Activated T-cell treated with anti-CD3 and anti-CD28 coated beads, Interleukin-2, amount 50 U/mL, for 72 hours (primary cell): ENCODE measurements at regions not wholly inside any gene's neighbourhood (a gene's known extent, or its start where the extent isn't known, plus 50 kb on each side); places are given as distances from the start of the nearest gene placed in this dataset.

Experiments used
- ATAC-seq, 2 donors: fragments of 150-1000 bp; cut with Tn5 transposase; replicated peaks in 1 of 2; 2 replicates each; pipeline ENCODE4 v1.10.0; 2021; ENCODE audit warnings: moderate library complexity in 2 of 2, mild to moderate bottlenecking in 1 of 2
- DNase-seq, 2 donors: peaks; one replicate each; pipeline ENCODE4 v3.0.0; 2021 to 2022; ENCODE audit warnings: mixed read lengths in 1 of 2
- H3K27ac Mint-ChIP-seq: one replicate; pipeline ENCODE4 v1.8.0; 2022; ENCODE audit warnings: mild to moderate bottlenecking, moderate library complexity, mixed read lengths
- H3K27me3 Mint-ChIP-seq: one replicate; pipeline ENCODE4 v1.8.0; 2022; ENCODE audit warnings: low read depth, mixed read lengths
- H3K36me3 Mint-ChIP-seq, 2 donors: one replicate each; pipeline ENCODE4 v1.8.0; 2022; ENCODE audit warnings: mixed read lengths in 2 of 2, mild to moderate bottlenecking in 1 of 2; ENCODE audit not compliant: insufficient read depth in 2 of 2
- H3K4me1 Mint-ChIP-seq: one replicate; pipeline ENCODE4 v1.8.0; 2022; ENCODE audit warnings: low read depth, mixed read lengths
- H3K4me3 Mint-ChIP-seq, 2 donors: one replicate each; pipeline ENCODE4 v1.8.0; 2022; ENCODE audit warnings: mild to moderate bottlenecking in 2 of 2, mixed read lengths in 2 of 2, moderate library complexity in 2 of 2
- H3K9me3 Mint-ChIP-seq, 2 donors: one replicate each; pipeline ENCODE4 v1.8.0; 2022; ENCODE audit warnings: mixed read lengths in 2 of 2

DNA sequence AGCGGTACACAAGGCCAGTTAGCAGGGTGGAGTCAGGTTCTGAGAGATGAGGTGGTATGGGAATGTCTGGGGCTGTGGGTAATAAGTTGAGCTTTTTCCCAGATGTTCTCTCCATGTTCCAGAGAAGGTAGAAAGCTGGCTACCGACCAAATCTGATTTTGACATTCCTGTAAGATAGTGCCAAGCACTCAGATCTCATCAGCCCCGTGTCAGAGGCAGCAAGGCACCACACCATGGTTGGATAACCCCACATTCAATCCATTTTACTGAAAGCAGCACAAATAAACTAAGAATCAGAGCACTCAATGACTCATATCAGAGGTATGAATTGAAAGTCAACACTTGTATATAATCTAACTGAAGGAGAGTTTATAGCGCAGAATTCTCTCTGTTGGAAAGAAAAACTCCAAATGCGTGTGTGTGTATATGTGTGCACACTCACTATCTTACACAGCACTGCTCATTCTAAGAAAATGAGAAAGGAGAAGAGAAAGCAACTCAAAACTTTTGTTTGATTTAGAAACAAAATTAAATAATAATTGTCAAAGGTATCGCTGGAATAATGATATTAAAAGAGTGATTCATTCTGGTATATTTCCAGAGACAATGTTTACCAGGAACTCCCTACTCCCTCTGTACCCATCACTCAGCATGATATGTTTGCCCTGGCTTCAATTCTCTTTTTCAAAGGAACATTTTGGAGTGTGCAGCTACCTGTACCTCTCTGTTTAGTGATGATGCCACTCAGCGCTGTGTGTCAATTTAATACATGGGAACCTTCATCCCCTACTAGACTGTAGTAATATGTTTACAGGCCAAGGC lies 375.1 kb upstream of the ID2 start:
- Mint-ChIP-seq H3K27ac (no peak overlapping the region), H3K4me1 (peaks cover 75% of the 10 kb centered on the region), H3K36me3 (peaks cover 4 to 6% of the 10 kb centered on the region in 2 donors), H3K9me3 (peaks cover 4% of the 10 kb centered on the region in 2 donors), H3K27me3 (peaks cover 7% of the 10 kb centered on the region), H3K4me3 (no peak overlapping the region)
- DNase-seq (peak in 1 of 2 donors; percentile 30), ATAC-seq (peak; percentile 52 to 55)

DNA sequence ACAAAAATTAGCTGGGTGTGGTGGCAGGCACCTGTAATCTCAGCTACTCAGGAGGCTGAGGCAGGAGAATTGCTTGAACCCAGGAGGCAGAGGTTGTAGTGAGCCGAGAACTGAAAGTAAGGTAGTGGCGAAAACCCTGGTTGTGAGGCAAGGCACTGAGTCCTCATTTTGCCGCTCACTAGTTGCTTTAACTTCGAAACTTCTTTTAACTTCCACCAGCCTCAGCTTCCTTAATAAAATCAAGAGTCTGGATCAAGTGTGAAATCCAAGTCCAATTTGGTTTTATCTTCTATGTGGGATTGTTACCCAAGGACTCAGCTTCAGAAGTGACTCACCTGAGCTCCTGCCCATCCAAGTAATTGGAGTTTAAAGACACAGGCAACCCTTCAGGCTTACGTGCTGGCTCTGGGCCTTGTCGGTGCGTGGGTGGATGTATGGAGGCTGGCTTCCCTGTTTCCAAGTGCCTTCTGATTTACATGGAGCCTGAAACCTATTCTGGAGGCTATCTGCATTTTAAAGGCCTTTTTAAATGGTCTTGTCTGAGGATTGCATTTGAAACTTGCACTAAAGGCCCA lies 374.2 kb upstream of the ID2 start:
- H3K27me3 Mint-ChIP-seq: peaks cover 17% of the 10 kb centered on the region
- H3K27ac Mint-ChIP-seq: no peak overlapping the region
- H3K4me1 Mint-ChIP-seq: peaks cover 75% of the 10 kb centered on the region

DNA sequence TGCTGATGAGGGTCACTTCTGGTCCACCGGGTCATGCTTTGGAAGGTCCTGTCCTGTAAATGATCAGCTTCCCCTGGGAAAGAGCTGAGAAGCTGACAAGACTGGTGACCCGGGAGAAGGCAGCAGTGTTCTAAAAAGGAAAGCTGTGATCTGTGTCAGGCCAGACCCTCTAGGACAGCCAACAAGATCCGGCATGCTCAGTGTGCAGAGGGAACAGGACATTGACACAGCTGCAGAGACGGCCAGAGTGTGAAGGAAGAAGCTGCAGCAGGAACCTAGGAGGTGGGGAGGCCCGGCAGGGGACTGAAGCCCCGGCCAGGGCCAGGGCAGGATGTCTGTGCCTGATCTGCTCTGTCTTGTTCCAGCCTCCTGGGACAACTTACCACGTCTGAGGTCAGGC lies 372.7 kb upstream of the ID2 start:
- Mint-ChIP-seq H3K27ac (no peak overlapping the region), H3K36me3 (no peaks in the 10 kb centered on the region), H3K9me3 (no peaks in the 10 kb centered on the region), H3K27me3 (peaks cover 17% of the 10 kb centered on the region), H3K4me1 (peaks cover 73% of the 10 kb centered on the region), H3K4me3 (no peak overlapping the region)
- ATAC-seq (no peak), DNase-seq (no peak)

More for the DNA sequence above, 374.2 kb upstream of the ID2 start:
- Mint-ChIP-seq H3K9me3 (peaks cover 2% of the 10 kb centered on the region in 2 donors), H3K36me3 (peaks cover 0 to 3% of the 10 kb centered on the region in 2 donors), H3K4me3 (no peak overlapping the region)
- ATAC-seq (no peak), DNase-seq (no peak)

- no peaks in the 10 kb centered on the region for H3K36me3 Mint-ChIP-seq
- ATAC-seq (peak; percentile 51 to 59), DNase-seq (peak; percentile 64 to 68)
- peaks cover 23% of the 10 kb centered on the region for H3K27me3 Mint-ChIP-seq
- peak overlapping the region; percentile 23 to 58 for H3K4me3 Mint-ChIP-seq
- no peaks in the 10 kb centered on the region for H3K9me3 Mint-ChIP-seq
- H3K27ac Mint-ChIP-seq: peak overlapping the region; percentile 77
- H3K4me1 Mint-ChIP-seq: peaks cover 57% of the 10 kb centered on the region
Observed at GRCh38 chr2:8310557-8311455, 371.1 kb upstream of the ID2 start.

DNA sequence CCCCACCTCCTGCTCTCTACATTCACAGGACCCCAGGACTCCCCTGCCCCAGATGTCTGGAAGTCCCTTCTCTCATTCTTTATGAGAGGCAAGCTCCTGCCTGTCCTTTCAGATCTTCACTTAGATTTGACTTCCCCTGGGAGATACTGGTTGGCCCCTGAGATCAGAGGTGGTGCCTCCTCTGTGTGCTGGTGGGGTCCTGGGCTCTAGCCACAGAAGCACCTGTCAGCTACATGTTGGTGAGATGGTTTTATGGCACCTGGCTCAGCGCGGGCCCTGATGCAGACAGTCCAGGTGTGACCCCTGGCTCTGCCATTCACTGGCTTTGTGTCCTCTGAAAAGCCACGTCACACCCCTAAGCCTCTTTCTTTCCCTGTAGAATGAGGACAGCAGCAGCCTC lies 369.6 kb upstream of the ID2 start:
- no peak for ATAC-seq
- peaks cover 42% of the 10 kb centered on the region for H3K4me1 Mint-ChIP-seq
- H3K27ac Mint-ChIP-seq: no peak overlapping the region
- peaks cover 0 to 1% of the 10 kb centered on the region in 2 donors for H3K36me3 Mint-ChIP-seq
- DNase-seq: no peak
- H3K9me3 Mint-ChIP-seq: no peaks in the 10 kb centered on the region
- peaks cover 28% of the 10 kb centered on the region for H3K27me3 Mint-ChIP-seq
- H3K4me3 Mint-ChIP-seq: peak overlapping the region in 1 of 2 donors; percentile 16

GRCh38 chr2:8312861-8313830 lies 368.7 kb upstream of the ID2 start:
- DNase-seq (no peak), ATAC-seq (peak in 1 of 2 donors; percentile 19)
- Mint-ChIP-seq H3K36me3 (peaks cover 0 to 1% of the 10 kb centered on the region in 2 donors), H3K4me3 (peak overlapping the region in 1 of 2 donors; percentile 9), H3K27me3 (peaks cover 37% of the 10 kb centered on the region), H3K9me3 (no peaks in the 10 kb centered on the region), H3K27ac (no peak overlapping the region), H3K4me1 (peaks cover 46% of the 10 kb centered on the region)

DNA sequence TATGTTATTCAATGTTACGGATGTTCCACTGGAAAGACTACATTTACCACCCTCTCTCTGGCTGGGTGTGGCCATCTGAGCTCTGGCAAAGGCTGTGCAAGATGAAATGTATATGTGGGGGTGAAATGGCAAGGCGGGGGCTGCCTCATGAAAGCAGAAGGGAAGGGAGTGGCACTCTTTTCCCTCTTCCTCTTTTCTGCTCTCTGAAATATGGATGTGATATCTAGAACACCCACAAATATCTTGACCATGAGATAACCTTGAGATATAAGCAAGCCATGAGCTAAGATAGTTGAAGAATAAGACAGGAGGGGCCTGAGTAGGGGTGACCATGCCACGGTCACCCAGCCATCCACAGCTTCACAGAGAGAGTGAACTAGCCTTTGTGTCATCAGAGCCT lies 367.8 kb upstream of the ID2 start:
- Mint-ChIP-seq H3K4me3 (no peak overlapping the region), H3K4me1 (peaks cover 51% of the 10 kb centered on the region), H3K36me3 (peaks cover 0 to 1% of the 10 kb centered on the region in 2 donors), H3K27me3 (peaks cover 37% of the 10 kb centered on the region), H3K27ac (no peak overlapping the region), H3K9me3 (no peaks in the 10 kb centered on the region)
- ATAC-seq (no peak), DNase-seq (no peak)

DNA sequence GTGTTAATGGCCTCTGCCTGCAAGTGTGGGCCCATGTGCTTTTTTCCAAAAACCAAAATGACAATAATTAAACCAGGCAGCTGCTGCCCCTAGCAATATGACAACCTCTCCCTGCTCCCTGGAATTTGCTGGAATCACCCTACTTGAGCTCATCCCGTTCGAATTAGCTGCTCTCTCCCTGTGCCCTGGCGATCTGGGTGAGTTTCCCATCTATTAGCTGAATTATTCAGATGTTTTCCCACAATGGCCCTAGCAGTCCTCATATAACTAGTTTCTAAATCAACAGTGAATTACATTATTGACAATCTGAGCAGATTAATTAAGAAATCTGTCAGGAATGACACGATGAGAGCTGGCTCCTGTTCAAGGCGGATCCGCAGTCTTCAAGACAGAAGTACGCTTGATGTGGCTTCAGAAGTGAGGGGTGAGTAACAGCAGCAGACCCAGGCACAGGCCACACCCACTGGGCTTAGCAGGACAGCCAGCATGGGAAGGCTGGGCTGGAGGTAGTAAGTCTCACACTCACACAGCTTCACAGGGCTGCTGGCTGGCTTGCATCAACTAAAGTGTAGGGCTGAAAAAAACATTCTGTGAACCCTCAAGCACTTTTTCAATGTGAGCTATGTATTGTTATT lies 366.2 kb upstream of the ID2 start:
- H3K27ac Mint-ChIP-seq: no peak overlapping the region
- peaks cover 0 to 5% of the 10 kb centered on the region in 2 donors for H3K36me3 Mint-ChIP-seq
- peaks cover 37% of the 10 kb centered on the region for H3K27me3 Mint-ChIP-seq
- ATAC-seq: no peak
- H3K4me3 Mint-ChIP-seq: no peak overlapping the region
- no peak for DNase-seq
- H3K9me3 Mint-ChIP-seq: no peaks in the 10 kb centered on the region
- peaks cover 54% of the 10 kb centered on the region for H3K4me1 Mint-ChIP-seq

- no peak for ATAC-seq
- DNase-seq: no peak
- Mint-ChIP-seq H3K27ac (peak overlapping the region; percentile 27), H3K36me3 (peaks cover 0 to 6% of the 10 kb centered on the region in 2 donors), H3K9me3 (no peaks in the 10 kb centered on the region), H3K4me3 (no peak overlapping the region), H3K27me3 (peaks cover 31% of the 10 kb centered on the region), H3K4me1 (peaks cover 47% of the 10 kb centered on the region)
Observed at GRCh38 chr2:8316356-8316755, 365.5 kb upstream of the ID2 start.

DNA sequence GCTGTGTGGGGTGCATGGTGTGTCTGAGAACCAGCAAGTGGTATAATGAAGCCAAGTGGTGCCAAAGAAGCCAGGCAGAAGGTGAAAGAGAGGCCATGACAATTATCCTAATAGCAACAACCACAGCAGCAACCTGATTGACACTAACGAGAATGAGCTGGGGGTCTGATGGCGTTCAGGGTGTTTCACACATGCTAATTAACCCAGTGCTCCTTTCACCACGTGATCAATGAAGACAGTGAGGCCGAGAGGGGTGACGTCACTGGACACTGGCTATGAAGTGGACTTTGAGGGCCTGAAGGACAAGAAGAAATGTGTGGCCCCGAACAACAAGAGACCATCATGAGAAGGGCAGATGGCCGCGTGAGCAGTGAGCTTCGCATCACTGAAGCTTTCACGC lies 364.4 kb upstream of the ID2 start:
- H3K27ac Mint-ChIP-seq: no peak overlapping the region
- no peak for DNase-seq

GRCh38 chr2:8319219-8319618 lies 362.6 kb upstream of the ID2 start:
- H3K4me3 Mint-ChIP-seq: peak overlapping the region in 1 of 2 donors; percentile 40

More for the DNA sequence above, 364.4 kb upstream of the ID2 start:
- peaks cover 36% of the 10 kb centered on the region for H3K4me1 Mint-ChIP-seq
- no peak for ATAC-seq
- H3K36me3 Mint-ChIP-seq: peaks cover 0 to 6% of the 10 kb centered on the region in 2 donors
- H3K4me3 Mint-ChIP-seq: no peak overlapping the region
- peaks cover 23% of the 10 kb centered on the region for H3K27me3 Mint-ChIP-seq
- H3K9me3 Mint-ChIP-seq: no peaks in the 10 kb centered on the region

More at GRCh38 chr2:8319219-8319618, 362.6 kb upstream of the ID2 start:
- no peak for DNase-seq
- Mint-ChIP-seq H3K9me3 (no peaks in the 10 kb centered on the region), H3K27me3 (peaks cover 20% of the 10 kb centered on the region), H3K4me1 (peaks cover 26% of the 10 kb centered on the region), H3K27ac (peak overlapping the region; percentile 8), H3K36me3 (peaks cover 0 to 6% of the 10 kb centered on the region in 2 donors)
- peak; percentile 82 to 84 for ATAC-seq
